ENCODE measurements at regions not wholly inside any gene's neighbourhood (a gene's known extent, or its start where the extent isn't known, plus 50 kb on each side); places are given as distances from the start of the nearest gene placed in this dataset.
A peak's percentile ranks its signal among the peaks of the same experiment; 100 is the strongest.

GRCh38 chr3:126267976-126268615 lies 87.7 kb upstream of the ALDH1L1 start:
- H3K36me3 ChIP-seq, result no peaks in the 10 kb centered on the region
- H3K27ac ChIP-seq, result peak overlapping the region; percentile 73 to 76
- no peaks in the 10 kb centered on the region for H3K9me3 ChIP-seq
- intact Hi-C loops (cut with DNase I), result no loop called here
- H3K4me3 ChIP-seq, result no peak overlapping the region
- peaks cover 10% of the 10 kb centered on the region for H3K4me1 ChIP-seq (replicated peaks)
- WGBS, result 78% methylated on average over 15 of the region's 15 CpGs
- no peak for TF ChIP-seq POLR2A (IDR thresholded peaks at IDR 0.05)
- no peak for TF ChIP-seq CTCF (IDR thresholded peaks at IDR 0.05)
- TF ChIP-seq POLR2AphosphoS5 (IDR thresholded peaks at IDR 0.05), result no peak
- no peaks in the 10 kb centered on the region for H3K27me3 ChIP-seq (replicated peaks; ENCODE audit: insufficient read depth)
- no peak for DNase-seq (ENCODE audit: low spot score)

GRCh38 chr3:126267169-126267975 lies 87.0 kb upstream of the ALDH1L1 start:
- peak overlapping the region; percentile 9 to 16 for H3K4me3 ChIP-seq
- TF ChIP-seq POLR2AphosphoS5 (IDR thresholded peaks at IDR 0.05) (peak; percentile 66), POLR2A (IDR thresholded peaks at IDR 0.05) (no peak)

GRCh38 chr3:126266850-126267168 lies 86.4 kb upstream of the ALDH1L1 start:
- DNase-seq (ENCODE audit: low spot score), result no peak
- Histone ChIP-seq H3K4me3 (peak overlapping the region in 1 of 2 donors; percentile 9), H3K27me3 (replicated peaks; ENCODE audit: insufficient read depth) (no peaks in the 10 kb centered on the region), H3K4me1 (replicated peaks) (peaks cover 10% of the 10 kb centered on the region), H3K27ac (peak overlapping the region; percentile 73 to 76), H3K9me3 (no peaks in the 10 kb centered on the region), H3K36me3 (no peaks in the 10 kb centered on the region)
- intact Hi-C loops (cut with DNase I), result no loop called here
- WGBS, result 67% methylated on average over 8 of the region's 8 CpGs
- TF ChIP-seq CTCF (IDR thresholded peaks at IDR 0.05) (no peak), POLR2A (IDR thresholded peaks at IDR 0.05) (no peak), POLR2AphosphoS5 (IDR thresholded peaks at IDR 0.05) (no peak)

More at GRCh38 chr3:126267169-126267975, 87.0 kb upstream of the ALDH1L1 start:
- Histone ChIP-seq H3K27ac (peak overlapping the region; percentile 73 to 76), H3K27me3 (replicated peaks; ENCODE audit: insufficient read depth) (no peaks in the 10 kb centered on the region), H3K9me3 (no peaks in the 10 kb centered on the region), H3K4me1 (replicated peaks) (peaks cover 10% of the 10 kb centered on the region), H3K36me3 (no peaks in the 10 kb centered on the region)
- intact Hi-C loops (cut with DNase I), result no loop called here
- peak; percentile 61 for DNase-seq (ENCODE audit: low spot score)
- 6% methylated on average over 54 of the region's 62 CpGs for WGBS

- WGBS, result 30% methylated on average over 15 of the region's 15 CpGs
- Histone ChIP-seq H3K27me3 (replicated peaks; ENCODE audit: insufficient read depth) (no peaks in the 10 kb centered on the region), H3K27ac (peak overlapping the region; percentile 73 to 76), H3K9me3 (no peaks in the 10 kb centered on the region), H3K4me1 (replicated peaks) (peaks cover 10% of the 10 kb centered on the region), H3K36me3 (no peaks in the 10 kb centered on the region), H3K4me3 (no peak overlapping the region)
- TF ChIP-seq CTCF (IDR thresholded peaks at IDR 0.05) (no peak), POLR2AphosphoS5 (IDR thresholded peaks at IDR 0.05) (peak; percentile 78)
- peak; percentile 60 for DNase-seq (ENCODE audit: low spot score)
- intact Hi-C loops (cut with DNase I), result no loop called here
Measured at GRCh38 chr3:126266291-126266840, 86.0 kb upstream of the ALDH1L1 start.

- DNase-seq (ENCODE audit: low spot score), result no peak
- Histone ChIP-seq H3K4me1 (replicated peaks) (peaks cover 4% of the 10 kb centered on the region), H3K9me3 (no peaks in the 10 kb centered on the region), H3K36me3 (no peaks in the 10 kb centered on the region), H3K27me3 (replicated peaks; ENCODE audit: insufficient read depth) (no peaks in the 10 kb centered on the region), H3K27ac (peak overlapping the region; percentile 41 to 73), H3K4me3 (no peak overlapping the region)
- TF ChIP-seq POLR2AphosphoS5 (IDR thresholded peaks at IDR 0.05), result no peak
- no peak for TF ChIP-seq POLR2A (IDR thresholded peaks at IDR 0.05)
- TF ChIP-seq CTCF (IDR thresholded peaks at IDR 0.05), result no peak
- WGBS, result 78% methylated on average over 12 of the region's 12 CpGs
- intact Hi-C loops (cut with DNase I), result loop anchor here (5.0 kb wide), 1 partner anchor 207 kb away; no protein-coding TSS in a partner anchor
Measured at GRCh38 chr3:126264952-126265351, 84.6 kb upstream of the ALDH1L1 start.
